ENCODE measurements at regions not wholly inside any gene's neighbourhood (a gene's known extent, or its start where the extent isn't known, plus 50 kb on each side); places are given as distances from the start of the nearest gene placed in this dataset.
A peak's percentile ranks its signal among the peaks of the same experiment; 100 is the strongest.
"Not testable (repeated sequence)": the region's sequence is repeated elsewhere in the genome, so short reads cannot be mapped to it uniquely, and the experiment has no call there.

DNA sequence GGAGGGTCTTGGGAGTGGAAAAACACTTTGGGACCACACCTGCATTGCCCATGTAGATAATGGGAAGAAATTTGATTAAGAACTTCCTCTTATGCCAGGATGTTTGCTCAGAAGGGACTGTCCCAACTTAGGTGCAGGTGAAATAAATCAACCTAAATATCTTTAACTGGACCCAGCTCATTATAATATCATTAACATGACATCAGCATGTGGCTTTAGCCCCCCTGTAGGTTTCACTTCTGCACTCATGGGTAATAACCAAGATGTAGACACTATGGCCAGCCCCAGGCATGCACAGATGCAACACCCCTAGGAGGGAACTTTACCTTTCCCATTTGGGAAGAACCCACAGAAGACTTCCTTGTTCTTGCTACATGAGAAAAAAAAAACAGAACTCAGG is 227.4 kb upstream of the ZNF804A start:
- no peak for DNase-seq

DNA sequence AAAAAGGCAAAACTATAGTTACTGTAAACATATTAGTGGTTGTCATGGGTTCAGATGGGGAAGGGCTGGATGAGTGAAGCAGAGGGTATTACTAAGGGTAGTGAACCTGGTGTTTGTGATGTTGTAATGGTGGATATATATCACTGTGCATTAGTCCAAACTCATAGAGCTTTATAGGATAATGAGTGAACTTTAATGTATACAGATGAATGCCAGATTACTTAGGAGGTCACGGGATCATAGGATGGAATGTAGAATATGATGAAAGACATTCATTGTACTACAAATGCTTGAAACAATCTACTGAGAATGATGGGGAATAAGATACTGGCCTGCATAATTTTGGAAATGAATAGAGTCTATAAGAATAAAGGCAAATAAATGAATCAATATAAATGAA is 226.7 kb upstream of the ZNF804A start:
- DNase-seq, result no peak

DNA sequence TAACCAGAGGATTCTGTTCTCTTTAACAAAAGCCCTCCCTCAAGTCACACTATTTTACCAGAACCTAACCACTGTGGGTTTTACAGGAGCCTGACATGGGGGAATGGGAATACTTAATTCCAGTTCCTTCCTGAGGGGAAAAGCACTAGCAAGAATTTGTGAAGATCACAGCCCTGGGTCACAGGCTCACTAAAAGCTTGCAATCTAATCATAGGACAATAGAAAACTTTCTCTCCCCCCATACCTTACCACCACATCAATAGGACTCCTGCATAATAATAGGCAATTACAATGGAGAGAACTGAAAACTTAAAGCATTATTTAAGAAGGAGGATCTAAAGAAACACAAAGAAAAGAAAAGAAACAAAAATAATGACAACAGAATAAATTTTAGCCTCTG is 225.8 kb upstream of the ZNF804A start:
- no peak for DNase-seq

DNA sequence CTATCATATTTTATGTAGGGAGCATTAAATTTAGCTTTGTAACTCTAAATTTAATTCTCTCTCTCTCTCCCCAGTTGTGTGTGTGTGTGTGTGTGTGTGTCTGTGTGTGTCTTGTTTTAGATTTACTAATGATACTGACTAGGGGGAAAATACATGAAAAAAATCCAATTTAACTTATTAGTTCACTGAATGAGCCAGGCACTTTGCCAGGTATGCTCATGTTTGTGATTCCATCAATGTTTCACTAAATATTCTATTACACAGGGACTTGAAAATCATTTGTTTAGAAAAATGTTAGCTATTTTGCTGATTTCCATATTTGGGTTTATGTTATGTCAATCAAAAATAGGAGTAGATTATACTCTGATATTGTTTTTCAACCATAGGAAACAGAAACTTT is 203.7 kb upstream of the ZNF804A start:
- no peak for DNase-seq

DNA sequence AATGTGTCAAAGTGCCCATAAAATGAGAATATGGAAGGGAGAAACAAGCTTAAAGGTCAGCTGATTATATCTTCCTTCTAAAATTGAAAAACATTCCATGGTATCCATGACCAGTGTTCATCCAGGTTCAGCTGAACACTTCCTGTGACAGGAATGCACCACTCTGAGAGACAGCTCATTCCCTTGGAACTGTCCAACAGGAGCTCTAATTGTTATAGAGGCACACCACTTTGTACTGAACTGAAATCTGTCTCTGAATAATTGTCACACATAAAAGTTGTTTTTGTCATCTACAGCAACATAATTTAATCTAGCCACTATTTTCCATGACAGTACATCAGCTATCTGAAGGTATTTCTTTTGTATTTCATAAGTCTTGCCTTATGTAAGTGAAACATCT is 195.9 kb upstream of the ZNF804A start:
- no peak for DNase-seq

DNA sequence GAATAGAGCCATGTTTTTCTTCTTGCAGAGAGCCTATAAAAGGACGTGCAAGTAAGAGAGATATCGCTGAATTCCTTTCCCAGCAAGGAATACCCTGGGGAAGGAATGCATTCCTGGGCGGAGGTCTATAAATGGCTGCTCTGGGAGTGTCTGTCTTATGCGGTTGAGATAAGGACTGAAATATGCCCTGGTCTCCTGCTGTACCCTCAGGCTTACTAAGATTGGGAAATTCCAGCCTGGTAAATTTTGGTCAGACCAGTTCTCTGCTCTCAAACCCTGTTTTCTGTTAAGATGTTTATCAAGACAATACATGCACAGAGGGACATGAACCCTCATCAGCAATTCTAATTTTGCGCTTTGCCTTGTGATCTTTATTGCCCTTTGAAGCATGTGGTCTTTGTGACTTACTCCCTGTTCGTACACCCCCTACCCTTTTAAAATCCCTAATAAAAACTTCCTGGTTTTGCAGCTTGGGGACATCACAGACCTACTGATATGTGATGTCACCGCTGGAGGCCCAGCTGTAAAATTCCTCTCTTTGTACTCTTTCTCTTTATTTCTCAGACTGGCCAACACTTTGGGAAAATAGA is 191.2 kb upstream of the ZNF804A start:
- peak; percentile 86 for DNase-seq

DNA sequence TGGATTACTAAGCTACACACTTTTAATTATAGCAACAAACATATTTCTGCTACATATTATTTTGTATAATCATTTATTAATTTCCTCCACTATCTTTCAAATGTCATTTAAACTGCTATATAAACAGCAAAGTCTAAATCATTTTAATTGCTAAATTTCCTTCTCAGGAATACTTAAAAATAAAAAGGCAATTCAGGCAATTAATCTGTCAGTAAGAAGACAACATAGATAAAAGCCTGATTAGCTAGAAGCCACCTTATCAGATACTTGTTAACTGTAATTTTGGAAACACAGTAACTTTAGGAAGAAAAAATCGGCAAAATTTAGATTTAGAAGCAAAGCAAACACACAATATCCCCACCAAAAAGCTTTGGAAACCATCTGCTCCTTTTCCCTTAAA is 188.2 kb upstream of the ZNF804A start:
- no peak for DNase-seq

DNA sequence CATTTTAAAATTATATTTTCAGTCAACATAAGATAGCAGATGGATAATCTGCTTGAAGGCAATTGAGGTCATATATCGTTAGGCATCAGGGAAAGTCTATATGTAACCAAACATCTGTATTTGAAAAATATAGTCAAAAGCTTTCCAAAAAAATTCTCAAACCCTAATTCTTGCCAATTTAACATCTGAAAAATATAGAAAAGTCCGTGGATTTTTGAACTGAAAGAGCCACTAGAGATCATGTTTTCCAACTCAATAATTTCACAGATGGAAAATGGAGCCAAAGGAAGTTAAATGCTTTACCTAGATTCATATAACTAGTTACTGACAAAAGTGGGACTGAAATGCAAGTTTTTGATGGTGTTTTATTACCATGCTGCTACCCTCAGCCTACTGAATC is 185.1 kb upstream of the ZNF804A start:
- no peak for DNase-seq

DNA sequence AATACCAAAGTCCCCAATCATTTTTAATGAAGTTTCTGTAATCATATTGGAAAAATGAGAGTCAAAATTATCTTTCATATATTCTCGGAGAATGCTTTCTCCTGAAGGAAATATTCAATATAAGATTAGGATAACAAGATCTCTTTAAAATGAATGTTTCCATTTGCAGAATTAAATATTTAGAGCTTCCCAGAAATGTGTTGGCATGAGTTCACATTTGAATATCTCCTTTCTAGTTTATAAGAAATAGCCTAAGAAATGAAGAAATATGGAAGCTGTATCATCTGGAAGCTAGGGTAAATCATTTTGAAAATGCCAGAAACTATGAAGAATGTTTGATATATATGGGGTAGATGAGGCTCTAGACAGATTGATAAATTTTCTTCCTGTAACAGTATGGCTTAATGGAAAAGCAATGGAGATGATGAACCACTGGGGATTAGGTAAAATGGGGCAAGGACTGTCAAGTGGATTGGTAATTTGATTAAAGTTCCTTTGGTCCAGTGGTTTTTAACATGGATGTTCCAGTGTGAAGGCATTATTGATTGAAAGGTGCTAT is 184.6 kb upstream of the ZNF804A start:
- DNase-seq, result no peak

DNA sequence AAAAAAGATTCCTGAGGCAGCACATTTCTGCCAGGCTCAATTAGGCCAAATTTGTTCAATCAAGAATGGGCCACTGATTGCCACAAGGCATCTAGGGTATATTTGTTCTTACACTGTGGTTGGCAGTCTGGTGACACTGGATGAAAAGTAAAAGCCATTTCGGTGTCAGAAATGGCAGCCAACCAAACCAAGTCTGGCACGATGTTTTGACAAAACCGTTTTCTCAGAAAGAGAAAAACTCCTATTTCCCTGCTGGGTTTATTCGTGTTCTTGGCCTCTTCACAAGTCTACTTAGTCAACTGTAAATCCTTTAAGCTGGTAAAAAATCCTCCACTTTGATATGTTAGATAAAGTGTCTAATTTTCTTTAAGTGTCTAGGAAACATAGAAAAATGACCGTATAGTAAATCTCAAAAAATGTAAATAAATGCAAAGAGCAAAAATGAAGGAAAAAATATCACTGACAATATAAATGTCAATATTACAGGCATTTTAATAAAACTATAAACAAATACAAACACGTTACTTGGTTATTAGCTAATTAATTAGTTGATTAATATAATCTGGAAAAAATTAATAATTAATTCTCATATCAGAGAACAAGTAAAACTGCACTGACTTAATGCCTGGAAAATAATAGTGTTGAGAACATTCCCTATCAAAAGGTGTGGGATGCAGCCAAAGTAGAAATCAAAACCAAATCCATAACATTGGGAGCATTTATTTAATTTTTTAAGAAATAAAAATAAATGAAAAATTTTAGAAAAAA is 182.0 kb upstream of the ZNF804A start:
- DNase-seq, result no peak

DNA sequence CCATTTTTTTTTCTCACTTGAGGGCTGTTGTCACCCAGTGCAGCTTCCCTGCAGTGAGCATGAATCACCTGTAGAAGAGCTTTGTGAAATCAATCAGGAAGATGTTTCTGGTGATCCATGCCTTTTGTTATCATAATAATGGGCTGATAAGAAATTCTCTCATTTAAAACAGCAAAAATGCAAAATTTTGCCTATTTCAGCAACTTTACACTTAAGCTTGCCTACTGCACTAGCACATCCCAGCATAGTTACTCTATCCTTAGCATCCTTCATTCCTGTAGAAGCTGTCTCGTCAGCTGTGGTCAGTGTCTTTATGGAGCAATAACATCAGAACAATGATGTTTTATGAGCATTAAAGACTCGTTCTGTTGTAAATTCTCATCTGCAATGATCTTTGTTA is 178.6 kb upstream of the ZNF804A start:
- DNase-seq, result no peak

DNA sequence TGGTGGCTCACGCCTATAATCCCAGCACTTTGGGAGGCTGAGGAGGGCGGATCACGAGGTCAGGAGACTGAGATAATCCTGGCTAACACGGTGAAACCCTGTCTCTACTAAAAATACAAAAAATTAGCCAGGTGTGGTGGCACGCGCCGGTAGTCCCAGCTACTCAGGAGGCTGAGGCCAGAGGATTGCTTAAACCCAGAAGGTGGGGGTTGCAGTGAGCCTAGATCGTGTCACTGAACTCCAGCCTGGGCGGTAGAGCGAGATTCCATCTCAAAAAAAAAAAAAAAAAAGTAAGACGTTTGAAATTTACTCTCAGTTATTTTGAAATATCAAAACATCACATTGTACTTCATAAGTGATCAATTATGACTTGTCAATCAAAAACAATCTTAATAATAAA is 176.9 kb upstream of the ZNF804A start:
- DNase-seq, result not testable (repeated sequence)

DNA sequence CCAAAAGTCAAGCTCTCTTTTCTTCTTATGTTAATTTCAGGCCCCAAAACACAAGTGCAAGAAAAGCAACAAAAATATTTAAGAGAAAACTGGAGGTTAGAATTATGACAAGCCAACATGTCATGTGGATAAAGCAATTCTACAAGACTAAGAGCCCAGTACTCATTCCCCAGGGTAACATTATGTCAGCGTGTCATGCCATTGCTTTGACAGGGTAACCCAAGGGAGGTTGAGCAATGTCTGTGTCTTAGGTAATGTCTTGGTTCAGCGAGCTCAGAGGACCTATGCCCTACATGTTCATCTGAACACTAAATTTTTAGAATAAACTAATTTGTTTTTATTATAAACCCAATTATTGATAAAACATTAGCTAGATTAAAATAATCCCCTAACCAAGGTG is 173.2 kb upstream of the ZNF804A start:
- no peak for DNase-seq

DNA sequence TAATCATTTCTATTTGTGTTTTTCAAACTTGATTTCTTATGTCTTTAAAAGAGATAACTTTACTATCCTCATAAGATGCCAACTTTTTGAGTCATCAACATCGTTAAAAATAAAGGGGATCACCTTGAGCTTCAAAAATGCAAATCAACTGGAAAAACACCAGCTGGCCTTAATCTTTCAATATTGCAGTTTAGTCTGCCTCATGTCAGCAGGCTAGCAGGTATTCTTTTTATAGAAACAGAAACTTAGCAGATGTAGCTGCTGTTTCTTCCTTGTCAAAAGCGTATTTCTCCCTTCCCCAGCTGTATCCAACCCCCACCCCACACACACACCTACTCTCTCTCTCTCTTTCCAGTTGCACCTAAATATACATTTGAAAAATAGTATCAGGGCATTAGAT is 154.1 kb upstream of the ZNF804A start:
- no peak for DNase-seq

DNA sequence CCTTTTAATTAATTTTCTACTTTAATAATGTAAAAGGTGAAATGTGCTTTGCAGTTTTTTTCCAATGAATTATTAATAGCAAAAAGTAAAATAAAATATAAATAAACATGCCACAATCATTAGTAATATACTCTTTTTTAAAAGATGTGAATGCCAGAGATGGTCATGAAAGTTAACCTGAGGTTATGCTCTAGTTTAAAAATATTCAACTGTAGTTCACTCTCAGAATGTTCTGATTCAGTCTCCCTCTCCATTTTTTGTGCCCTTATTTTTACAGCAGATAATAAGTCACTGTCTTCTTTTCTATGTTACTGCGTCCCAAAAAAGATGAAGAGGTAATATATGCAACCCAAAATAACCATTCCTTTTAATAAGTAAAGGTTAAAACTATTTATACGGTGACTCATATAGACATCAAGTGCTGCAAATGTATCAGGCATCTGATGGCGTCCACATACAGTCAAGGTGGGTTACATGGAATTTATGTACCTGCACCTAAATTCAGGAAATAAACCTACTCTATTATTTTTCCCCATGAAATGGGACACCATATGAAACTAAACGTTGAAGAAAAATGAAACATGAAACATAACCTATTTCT is 153.6 kb upstream of the ZNF804A start:
- DNase-seq, result no peak

DNA sequence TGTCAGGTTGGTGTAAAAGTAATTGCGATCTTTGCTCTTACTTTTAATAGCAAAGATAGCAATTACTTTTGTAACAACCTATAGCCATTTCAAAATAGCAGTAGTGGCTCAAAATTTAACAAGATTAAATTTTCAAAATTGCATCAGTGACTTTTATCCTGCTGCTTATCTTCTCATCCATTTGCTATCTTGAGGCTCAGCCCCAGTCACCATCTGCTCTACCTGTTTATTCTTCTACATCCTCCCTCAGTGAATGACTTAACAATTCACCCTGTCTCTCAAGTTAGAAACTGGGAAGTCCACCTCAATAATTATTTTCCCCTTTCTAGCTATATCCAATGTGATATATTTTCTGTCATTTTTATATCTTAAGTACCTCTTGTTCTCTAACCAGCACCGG is 148.6 kb upstream of the ZNF804A start:
- no peak for DNase-seq

DNA sequence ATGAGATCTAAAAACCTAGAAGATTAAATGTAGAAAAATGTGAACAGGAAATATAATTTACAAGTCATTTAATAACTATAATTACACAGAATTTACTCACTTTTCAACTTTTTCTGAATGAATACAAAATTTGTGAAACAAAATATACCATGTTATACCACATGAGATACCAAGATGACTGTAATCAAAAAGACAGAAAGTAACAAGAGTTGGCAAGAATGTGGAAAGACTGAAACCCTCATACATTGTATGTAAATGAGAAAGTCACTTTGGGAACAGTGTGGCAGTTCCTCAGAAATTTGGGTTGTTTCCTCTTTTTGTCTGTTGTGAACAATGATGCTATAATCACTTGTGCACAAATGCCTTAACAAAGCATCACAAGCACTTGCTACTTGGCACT is 145.4 kb upstream of the ZNF804A start:
- DNase-seq, result no peak

DNA sequence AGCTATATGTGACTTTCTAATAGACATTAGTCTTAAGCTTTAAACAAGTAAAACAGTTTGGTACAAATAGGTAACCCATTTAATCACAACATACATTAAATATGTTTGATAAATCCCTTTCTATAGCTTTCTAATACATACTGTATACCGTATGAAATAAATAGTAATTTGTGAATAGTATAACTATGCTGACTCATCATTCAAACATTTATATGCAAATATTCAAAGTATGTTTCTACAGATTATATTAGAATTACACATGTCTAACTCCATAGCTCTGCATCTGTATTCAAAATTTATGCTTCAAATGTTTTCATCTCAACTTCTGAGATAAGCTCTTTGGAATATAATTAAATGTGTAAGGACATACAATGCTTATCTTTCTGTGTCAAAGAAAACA is 142.7 kb upstream of the ZNF804A start:
- DNase-seq, result no peak

DNA sequence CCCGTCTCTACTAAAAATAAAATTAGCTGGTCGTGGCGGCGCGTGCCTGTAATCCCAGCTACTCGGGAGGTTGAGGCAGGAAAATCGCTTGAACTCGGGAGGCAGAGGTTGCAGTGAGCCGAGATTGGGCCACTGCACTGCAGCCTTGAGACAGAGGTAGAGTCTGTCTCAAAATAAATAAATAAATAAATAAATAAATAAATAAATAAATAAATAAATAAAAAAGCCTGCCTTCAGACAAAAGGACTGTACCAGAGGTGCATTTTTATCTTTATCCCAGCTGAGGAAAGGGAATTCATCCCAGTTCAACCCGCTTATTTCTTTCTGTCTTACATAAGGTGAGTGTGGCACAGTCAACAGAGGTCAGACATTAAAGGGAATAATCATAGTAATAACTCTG is 141.6 kb upstream of the ZNF804A start:
- DNase-seq, result not testable (repeated sequence)

DNA sequence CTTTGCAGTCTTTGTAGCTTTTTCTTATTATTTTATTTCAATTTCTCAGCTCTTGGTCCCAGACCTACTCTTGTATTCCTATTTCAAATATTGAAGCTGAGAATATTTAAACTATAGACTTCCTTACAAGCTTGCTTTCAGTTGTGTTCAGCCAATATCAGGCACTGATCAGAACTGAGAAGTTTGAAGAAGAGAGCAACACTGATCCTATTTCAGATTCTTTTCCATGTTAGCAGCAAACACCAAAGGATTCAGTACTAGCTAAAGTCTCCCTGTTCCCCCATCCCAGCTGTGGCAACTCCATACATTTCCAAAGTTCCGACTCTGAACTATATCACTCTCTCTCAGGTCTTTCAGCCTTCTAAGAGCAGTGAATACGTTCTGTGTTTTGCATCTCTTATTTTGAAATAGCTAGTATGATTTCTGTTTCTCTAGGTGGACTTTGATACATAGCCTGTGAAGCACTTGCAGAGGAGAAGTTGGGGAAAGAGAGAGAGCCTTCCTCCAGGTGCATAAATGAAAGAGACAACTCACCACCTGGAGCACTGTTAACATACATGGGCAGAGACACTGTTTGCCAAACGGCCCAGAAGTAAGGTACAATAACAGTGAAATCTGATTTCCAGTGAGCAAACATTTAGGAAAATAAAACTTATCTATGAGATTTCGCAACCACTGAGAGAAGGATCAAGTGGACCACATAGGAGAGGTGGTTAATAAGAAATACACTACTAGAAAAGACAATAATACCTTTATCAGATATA is 135.0 kb upstream of the ZNF804A start:
- no peak for DNase-seq

DNA sequence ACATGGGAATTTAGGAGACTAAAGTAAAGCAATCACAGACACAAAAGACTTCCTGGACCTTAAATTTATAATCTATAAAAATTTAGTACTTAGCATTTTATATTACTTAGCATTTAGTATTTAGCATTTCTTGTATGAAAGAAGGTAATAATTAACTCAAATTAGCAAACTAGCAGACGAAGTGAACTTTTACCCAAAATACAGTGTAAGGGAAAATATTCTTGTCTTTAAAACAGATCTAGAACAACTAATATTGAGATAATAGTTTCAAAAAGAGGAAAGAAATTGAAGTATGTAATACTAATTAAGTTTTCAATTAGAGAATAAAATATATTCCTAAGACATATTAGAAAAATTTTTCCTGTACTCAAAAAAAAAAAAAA is 134.5 kb upstream of the ZNF804A start:
- DNase-seq, result no peak

DNA sequence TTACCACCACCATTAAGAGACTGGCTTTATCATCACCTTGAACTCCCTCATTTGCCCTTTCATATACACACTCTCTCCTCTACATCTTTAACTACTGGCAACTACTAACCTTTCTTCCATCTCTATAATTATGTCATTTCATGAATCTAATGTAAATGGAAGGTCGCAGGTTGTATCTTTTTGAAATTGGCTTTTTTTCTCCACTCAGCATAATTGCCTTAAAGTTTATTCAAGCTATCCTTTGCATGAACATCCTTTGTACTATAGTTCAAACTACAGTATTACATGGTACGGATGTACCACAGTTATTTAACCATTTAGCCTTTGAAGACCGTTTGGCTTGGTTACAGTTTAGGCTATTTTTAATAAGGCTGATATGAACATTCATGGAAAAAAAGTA is 129.5 kb upstream of the ZNF804A start:
- DNase-seq, result no peak

DNA sequence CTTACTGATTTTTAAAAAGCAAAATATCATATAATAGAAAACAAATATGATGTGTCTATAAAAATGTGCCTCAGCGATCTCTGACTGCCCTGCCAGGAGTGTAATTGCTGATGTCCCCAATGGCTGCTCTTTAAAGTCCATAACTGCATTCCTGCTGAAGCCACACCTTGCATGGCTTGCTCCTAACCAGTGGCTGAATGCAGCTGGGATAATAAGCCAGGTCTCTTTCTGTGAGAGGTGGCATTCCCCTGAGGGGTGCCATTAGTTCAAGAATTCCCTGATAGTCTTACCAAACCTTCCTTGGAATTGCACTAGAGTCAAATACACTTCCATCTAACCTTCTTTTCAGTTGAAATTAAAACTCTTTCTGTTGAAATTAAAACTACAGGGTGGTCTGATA is 125.8 kb upstream of the ZNF804A start:
- peak; percentile 87 for DNase-seq

DNA sequence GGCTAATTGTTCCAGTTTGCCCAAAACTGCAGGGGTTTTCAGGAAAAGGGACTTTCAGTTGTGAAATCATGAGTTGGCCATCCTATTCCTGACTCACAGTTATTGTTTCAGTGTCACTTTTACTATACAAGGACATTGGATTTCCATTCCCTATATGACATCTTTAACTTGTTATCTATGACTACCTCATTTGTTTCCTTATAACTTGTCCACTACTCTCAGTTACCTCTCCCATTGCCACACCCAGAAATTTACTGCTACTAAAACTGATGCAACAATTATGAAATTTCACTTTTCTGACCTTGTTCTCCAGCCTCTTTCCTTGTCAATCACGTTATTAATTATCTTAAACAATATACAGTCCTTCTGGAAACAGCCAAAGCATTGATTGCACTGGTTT is 116.5 kb upstream of the ZNF804A start:
- no peak for DNase-seq
